GM23338 (cell line): ENCODE measurements at regions not wholly inside any gene's neighbourhood (a gene's known extent, or its start where the extent isn't known, plus 50 kb on each side); places are given as distances from the start of the nearest gene placed in this dataset.

ENCODE experiments used
- CREB1 ChIP-seq: fragments of 250-450 bp; sonication (Bioruptor Pico); IDR thresholded peaks from 2 replicates; pipeline ENCODE4 v1.5.0; 2020; ENCODE audit warnings: low read depth, mild to moderate bottlenecking, moderate library complexity
- EZH2 ChIP-seq: fragments of 200-600 bp; sonication (generic); IDR thresholded peaks from one replicate; pipeline ENCODE4 v1.8.0; 2017; ENCODE audit warnings: antibody characterized with exemption, mild to moderate bottlenecking, low read depth; ENCODE audit not compliant: unreplicated experiment
- EZH2phosphoT487 ChIP-seq: fragments of 200-600 bp; sonication (generic); IDR thresholded peaks from one replicate; pipeline ENCODE4 v1.8.1; 2018; ENCODE audit warnings: antibody characterized with exemption; ENCODE audit not compliant: unreplicated experiment
- NANOG ChIP-seq: IDR thresholded peaks from 2 replicates; pipeline ENCODE4 v1.6.1; 2016; ENCODE audit warnings: antibody characterized with exemption, borderline replicate concordance
- STAT1 ChIP-seq: IDR thresholded peaks from one replicate; pipeline ENCODE4 v1.6.1; 2016; ENCODE audit warnings: antibody characterized with exemption; ENCODE audit not compliant: unreplicated experiment
- ZNF114 ChIP-seq: fragments of 250-450 bp; sonication (Bioruptor Pico); IDR thresholded peaks from 2 replicates; pipeline ENCODE4 v1.5.0; 2020; ENCODE audit warnings: mild to moderate bottlenecking, moderate library complexity
- TF ChIP-seq, protein P1 (sequence below), 2 experiments: fragments of 200-600 bp in 1 of 2; sonication (generic) in 1 of 2; conservative IDR thresholded peaks; 2 replicates each; pipeline versions ENCODE4 v1.5.1 to v1.6.1; 2016 to 2017; ENCODE audit warnings: antibody characterized with exemption in 2 of 2, low read depth in 2 of 2, mild to moderate bottlenecking in 2 of 2, moderate library complexity in 1 of 2
- TF ChIP-seq, protein P2 (sequence below): IDR thresholded peaks from one replicate; pipeline ENCODE4 v1.6.1; 2018; ENCODE audit warnings: antibody characterized with exemption; ENCODE audit not compliant: unreplicated experiment

- TF ChIP-seq, protein P1, sequence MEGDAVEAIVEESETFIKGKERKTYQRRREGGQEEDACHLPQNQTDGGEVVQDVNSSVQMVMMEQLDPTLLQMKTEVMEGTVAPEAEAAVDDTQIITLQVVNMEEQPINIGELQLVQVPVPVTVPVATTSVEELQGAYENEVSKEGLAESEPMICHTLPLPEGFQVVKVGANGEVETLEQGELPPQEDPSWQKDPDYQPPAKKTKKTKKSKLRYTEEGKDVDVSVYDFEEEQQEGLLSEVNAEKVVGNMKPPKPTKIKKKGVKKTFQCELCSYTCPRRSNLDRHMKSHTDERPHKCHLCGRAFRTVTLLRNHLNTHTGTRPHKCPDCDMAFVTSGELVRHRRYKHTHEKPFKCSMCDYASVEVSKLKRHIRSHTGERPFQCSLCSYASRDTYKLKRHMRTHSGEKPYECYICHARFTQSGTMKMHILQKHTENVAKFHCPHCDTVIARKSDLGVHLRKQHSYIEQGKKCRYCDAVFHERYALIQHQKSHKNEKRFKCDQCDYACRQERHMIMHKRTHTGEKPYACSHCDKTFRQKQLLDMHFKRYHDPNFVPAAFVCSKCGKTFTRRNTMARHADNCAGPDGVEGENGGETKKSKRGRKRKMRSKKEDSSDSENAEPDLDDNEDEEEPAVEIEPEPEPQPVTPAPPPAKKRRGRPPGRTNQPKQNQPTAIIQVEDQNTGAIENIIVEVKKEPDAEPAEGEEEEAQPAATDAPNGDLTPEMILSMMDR (conservative IDR thresholded peaks at IDR 0.05; ENCODE audit: low read depth in 2 of 2), result no peak
- TF ChIP-seq EZH2 (no peak), STAT1 (no peak), CREB1 (CRISPR knock-in tag) (no peak), EZH2phosphoT487 (no peak), NANOG (no peak), ZNF114 (no peak)
- TF ChIP-seq, protein P2, sequence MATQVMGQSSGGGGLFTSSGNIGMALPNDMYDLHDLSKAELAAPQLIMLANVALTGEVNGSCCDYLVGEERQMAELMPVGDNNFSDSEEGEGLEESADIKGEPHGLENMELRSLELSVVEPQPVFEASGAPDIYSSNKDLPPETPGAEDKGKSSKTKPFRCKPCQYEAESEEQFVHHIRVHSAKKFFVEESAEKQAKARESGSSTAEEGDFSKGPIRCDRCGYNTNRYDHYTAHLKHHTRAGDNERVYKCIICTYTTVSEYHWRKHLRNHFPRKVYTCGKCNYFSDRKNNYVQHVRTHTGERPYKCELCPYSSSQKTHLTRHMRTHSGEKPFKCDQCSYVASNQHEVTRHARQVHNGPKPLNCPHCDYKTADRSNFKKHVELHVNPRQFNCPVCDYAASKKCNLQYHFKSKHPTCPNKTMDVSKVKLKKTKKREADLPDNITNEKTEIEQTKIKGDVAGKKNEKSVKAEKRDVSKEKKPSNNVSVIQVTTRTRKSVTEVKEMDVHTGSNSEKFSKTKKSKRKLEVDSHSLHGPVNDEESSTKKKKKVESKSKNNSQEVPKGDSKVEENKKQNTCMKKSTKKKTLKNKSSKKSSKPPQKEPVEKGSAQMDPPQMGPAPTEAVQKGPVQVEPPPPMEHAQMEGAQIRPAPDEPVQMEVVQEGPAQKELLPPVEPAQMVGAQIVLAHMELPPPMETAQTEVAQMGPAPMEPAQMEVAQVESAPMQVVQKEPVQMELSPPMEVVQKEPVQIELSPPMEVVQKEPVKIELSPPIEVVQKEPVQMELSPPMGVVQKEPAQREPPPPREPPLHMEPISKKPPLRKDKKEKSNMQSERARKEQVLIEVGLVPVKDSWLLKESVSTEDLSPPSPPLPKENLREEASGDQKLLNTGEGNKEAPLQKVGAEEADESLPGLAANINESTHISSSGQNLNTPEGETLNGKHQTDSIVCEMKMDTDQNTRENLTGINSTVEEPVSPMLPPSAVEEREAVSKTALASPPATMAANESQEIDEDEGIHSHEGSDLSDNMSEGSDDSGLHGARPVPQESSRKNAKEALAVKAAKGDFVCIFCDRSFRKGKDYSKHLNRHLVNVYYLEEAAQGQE, result no peak
These were observed 356.5 kb upstream of the ZNF32 start for GRCh38 chr10:44004913-44005787.
